H9 (cell line): ENCODE measurements at regions not wholly inside any gene's neighbourhood (a gene's known extent, or its start where the extent isn't known, plus 50 kb on each side); places are given as distances from the start of the nearest gene placed in this dataset.

ENCODE experiments used
- DNase-seq: peaks from one replicate; pipeline ENCODE4 v3.0.0-alpha.2; 2017
- H2AFZ ChIP-seq: one replicate; pipeline ENCODE4 v1.6.1; 2013; ENCODE audit warnings: mild to moderate bottlenecking, low read length, control low read depth, moderate library complexity
- H2AK5ac ChIP-seq: 2 replicates; pipeline ENCODE4 v1.6.1; 2013; ENCODE audit warnings: low read length, control low read depth, mixed read lengths; ENCODE audit not compliant: insufficient read length
- H2BK120ac ChIP-seq: one replicate; pipeline ENCODE4 v1.6.1; 2013; ENCODE audit warnings: low read depth, mild to moderate bottlenecking, low read length, control low read depth, inconsistent platforms; ENCODE audit not compliant: poor library complexity, severe bottlenecking
- H2BK12ac ChIP-seq: 2 replicates; pipeline ENCODE4 v1.6.1; 2013; ENCODE audit warnings: low read length, control low read depth, mixed read lengths, low read depth; ENCODE audit not compliant: insufficient read length
- H2BK15ac ChIP-seq: 2 replicates; pipeline ENCODE4 v1.6.1; 2013; ENCODE audit warnings: low read depth, low read length, control low read depth
- H2BK20ac ChIP-seq: one replicate; pipeline ENCODE4 v1.6.1; 2013; ENCODE audit warnings: low read depth, mild to moderate bottlenecking, low read length, control low read depth, inconsistent platforms; ENCODE audit not compliant: poor library complexity, severe bottlenecking
- H2BK5ac ChIP-seq: 2 replicates; pipeline ENCODE4 v1.6.1; 2013; ENCODE audit warnings: low read length, control low read depth, mixed read lengths; ENCODE audit not compliant: insufficient read length
- H3K14ac ChIP-seq: 2 replicates; pipeline ENCODE4 v1.6.1; 2013; ENCODE audit warnings: low read length, control low read depth; ENCODE audit not compliant: insufficient read depth
- H3K18ac ChIP-seq: 2 replicates; pipeline ENCODE4 v1.6.1; 2013; ENCODE audit warnings: low read depth, mild to moderate bottlenecking, mixed read lengths, low read length, control low read depth; ENCODE audit not compliant: insufficient read length
- H3K23ac ChIP-seq: 2 replicates; pipeline ENCODE4 v1.6.1; 2013; ENCODE audit warnings: low read length, control low read depth, mixed read lengths, low read depth; ENCODE audit not compliant: insufficient read length
- H3K23me2 ChIP-seq: 2 replicates; pipeline ENCODE4 v1.6.1; 2013; ENCODE audit warnings: low read depth, mild to moderate bottlenecking, mixed read lengths, low read length, control low read depth; ENCODE audit not compliant: insufficient read length, poor library complexity, severe bottlenecking
- H3K27ac ChIP-seq: 2 replicates; pipeline ENCODE4 v1.5.1; 2013; ENCODE audit warnings: low read length, control low read depth, mixed read lengths, low read depth; ENCODE audit not compliant: insufficient read length
- H3K27me3 ChIP-seq: 2 replicates; pipeline ENCODE4 v1.6.1; 2013; ENCODE audit warnings: low read length, control low read depth, inconsistent platforms; ENCODE audit not compliant: insufficient read depth
- H3K4ac ChIP-seq: 2 replicates; pipeline ENCODE4 v1.6.1; 2013; ENCODE audit warnings: low read depth, mild to moderate bottlenecking, control low read depth, inconsistent platforms, low read length, moderate library complexity
- H3K4me1 ChIP-seq: 2 replicates; pipeline ENCODE4 v1.6.1; 2013; ENCODE audit warnings: low read length, control low read depth, inconsistent platforms; ENCODE audit not compliant: insufficient read depth
- H3K4me2 ChIP-seq: 2 replicates; pipeline ENCODE4 v1.6.1; 2013; ENCODE audit warnings: low read length, control low read depth, mixed read lengths; ENCODE audit not compliant: insufficient read length, insufficient read depth
- H3K56ac ChIP-seq: 2 replicates; pipeline ENCODE4 v1.6.1; 2013; ENCODE audit warnings: low read depth, mild to moderate bottlenecking, mixed read lengths, low read length, control low read depth; ENCODE audit not compliant: insufficient read length
- H3K79me1 ChIP-seq: 2 replicates; pipeline ENCODE4 v1.6.1; 2013; ENCODE audit warnings: low read depth, mild to moderate bottlenecking, moderate library complexity, low read length, control low read depth, inconsistent platforms; ENCODE audit not compliant: insufficient read depth, poor library complexity, severe bottlenecking
- H3K79me2 ChIP-seq: 2 replicates; pipeline ENCODE4 v1.6.1; 2013; ENCODE audit warnings: low read length, control low read depth, inconsistent platforms; ENCODE audit not compliant: insufficient read depth
- H3K9ac ChIP-seq: 2 replicates; pipeline ENCODE4 v1.6.1; 2013; ENCODE audit warnings: low read length, control low read depth, mixed read lengths; ENCODE audit not compliant: insufficient read length; ENCODE audit errors: extremely low read depth
- H3K9me3 ChIP-seq: one replicate; pipeline ENCODE4 v1.6.1; 2013; ENCODE audit warnings: low read depth, low read length, inconsistent platforms; ENCODE audit not compliant: control insufficient read depth
- H3T11ph ChIP-seq: one replicate; pipeline ENCODE4 v1.6.1; 2013; ENCODE audit warnings: mild to moderate bottlenecking, low read length, control low read depth, inconsistent platforms
- H4K20me1 ChIP-seq: one replicate; pipeline ENCODE4 v1.6.1; 2013; ENCODE audit not compliant: control insufficient read depth, insufficient read length, insufficient read depth
- H4K5ac ChIP-seq: 2 replicates; pipeline ENCODE4 v1.6.1; 2013; ENCODE audit warnings: low read depth, mild to moderate bottlenecking, mixed read lengths, low read length, control low read depth; ENCODE audit not compliant: insufficient read length
- H4K8ac ChIP-seq: replicated peaks from 2 replicates; pipeline ENCODE4 v1.6.1; 2013; ENCODE audit warnings: low read length, control low read depth, mixed read lengths, low read depth; ENCODE audit not compliant: insufficient read length
- H4K91ac ChIP-seq: 2 replicates; pipeline ENCODE4 v1.6.1; 2013; ENCODE audit warnings: low read depth, mild to moderate bottlenecking, moderate library complexity, mixed read lengths, low read length, control low read depth; ENCODE audit not compliant: insufficient read length
- H3K27ac Mint-ChIP-seq, 3 experiments: 2 replicates in 2 of 3; 3 replicates in 1 of 3; pipeline ENCODE4 v1.8.0; 2020 to 2021; ENCODE audit warnings: mixed read lengths in 3 of 3, mild to moderate bottlenecking in 1 of 3, moderate library complexity in 1 of 3
- H3K27me3 Mint-ChIP-seq: 2 replicates; pipeline ENCODE4 v1.8.0; 2021; ENCODE audit warnings: low read depth, mild to moderate bottlenecking, moderate library complexity, mixed read lengths
- H3K36me3 Mint-ChIP-seq, 3 experiments: 2 replicates in 2 of 3; 3 replicates in 1 of 3; pipeline ENCODE4 v1.8.0; 2020 to 2021; ENCODE audit warnings: low read depth in 3 of 3, mixed read lengths in 3 of 3; ENCODE audit not compliant: insufficient read depth in 1 of 3
- H3K4me1 Mint-ChIP-seq, 2 experiments: 2 replicates each; pipeline ENCODE4 v1.8.0; 2020; ENCODE audit warnings: mixed read lengths in 2 of 2
- H3K4me3 Mint-ChIP-seq, 2 experiments: 2 replicates in 1 of 2; 3 replicates in 1 of 2; pipeline ENCODE4 v1.8.0; 2020 to 2021; ENCODE audit warnings: mild to moderate bottlenecking in 2 of 2, mixed read lengths in 2 of 2, moderate library complexity in 1 of 2
- H3K9me3 Mint-ChIP-seq, 2 experiments: 2 replicates in 1 of 2; 3 replicates in 1 of 2; pipeline ENCODE4 v1.8.0; 2020; ENCODE audit warnings: mild to moderate bottlenecking in 2 of 2, mixed read lengths in 2 of 2, moderate library complexity in 1 of 2
- CTCF ChIP-seq: fragments of 200-600 bp; sonication (generic); conservative IDR thresholded peaks from 3 replicates; pipeline ENCODE4 v1.8.0; 2021; ENCODE audit warnings: antibody characterized with exemption, mild to moderate bottlenecking
- WGBS: extraction: QIAGEN DNeasy Blood & Tissue Kit; methylation state at CpG from one replicate; pipeline ENCODE4 v1.1.7; 2013; ENCODE audit warnings: missing lambda C conversion rate, low lambda C conversion rate, mixed read lengths; ENCODE audit not compliant: insufficient read length; ENCODE audit errors: extremely low coverage; 5-methylcytosine and 5-hydroxymethylcytosine counted together

- no peaks in the 10 kb centered on the region for H3K4me1 Mint-ChIP-seq
Measured at GRCh38 chr4:22220965-22221364, 272.4 kb upstream of the KCNIP4 start.

More at GRCh38 chr4:22220965-22221364, 272.4 kb upstream of the KCNIP4 start:
- H2AFZ ChIP-seq, result no peak overlapping the region
- no peak overlapping the region for H4K5ac ChIP-seq
- no peaks in the 10 kb centered on the region for H3K36me3 Mint-ChIP-seq
- H4K91ac ChIP-seq, result no peak overlapping the region
- H3K56ac ChIP-seq, result no peak overlapping the region
- no peak overlapping the region for H2BK12ac ChIP-seq
- H3K4me1 ChIP-seq, result no peaks in the 10 kb centered on the region
- H2AK5ac ChIP-seq, result no peak overlapping the region
- no peaks in the 10 kb centered on the region for H3K79me2 ChIP-seq
- no peak for DNase-seq
- TF ChIP-seq CTCF, result no peak
- no peak overlapping the region for H3K4me3 Mint-ChIP-seq
- no peak overlapping the region for H3K27ac Mint-ChIP-seq
- no peak overlapping the region for H3K4me2 ChIP-seq
- no peak overlapping the region for H3K4ac ChIP-seq
- H3K27me3 Mint-ChIP-seq, result no peaks in the 10 kb centered on the region
- H3K27ac ChIP-seq, result no peak overlapping the region
- H3K23me2 ChIP-seq, result no peaks in the 10 kb centered on the region
- no peaks in the 10 kb centered on the region for H3K79me1 ChIP-seq
- H2BK15ac ChIP-seq, result no peak overlapping the region
- no peak overlapping the region for H2BK5ac ChIP-seq
- H2BK120ac ChIP-seq, result no peak overlapping the region
- no peak overlapping the region for H2BK20ac ChIP-seq
- H3K18ac ChIP-seq, result no peak overlapping the region
- H3K9me3 ChIP-seq, result no peaks in the 10 kb centered on the region
- no peak overlapping the region for H4K8ac ChIP-seq
- H3K23ac ChIP-seq, result no peak overlapping the region
- no CpG with 5 or more reads among the region's 9 CpGs for WGBS
- H3K14ac ChIP-seq, result no peak overlapping the region
- H3T11ph ChIP-seq, result no peak overlapping the region
- no peaks in the 10 kb centered on the region for H4K20me1 ChIP-seq
- no peak overlapping the region for H3K9ac ChIP-seq
- H3K9me3 Mint-ChIP-seq, result no peaks in the 10 kb centered on the region
- H3K27me3 ChIP-seq, result no peaks in the 10 kb centered on the region
